Globus pallidus (tissue), 1 donor: ENCODE measurements at regions not wholly inside any gene's neighbourhood (a gene's known extent, or its start where the extent isn't known, plus 50 kb on each side); places are given as distances from the start of the nearest gene placed in this dataset.
"Not testable (repeated sequence)": the region's sequence is repeated elsewhere in the genome, so short reads cannot be mapped to it uniquely, and the experiment has no call there.

Experiments used
- DNase-seq: peaks from one replicate; pipeline ENCODE4 v3.0.0-alpha.2; 2015; ENCODE audit warnings: low spot score

GRCh38 chr20:10109641-10110040 is 74.9 kb downstream of the ANKEF1 start:
- peak; percentile 62 for DNase-seq

- no peak for DNase-seq
Observed at GRCh38 chr20:10110151-10110550, 75.4 kb downstream of the ANKEF1 start.

- DNase-seq = no peak
Observed at GRCh38 chr20:10111139-10111958, 76.6 kb downstream of the ANKEF1 start.

GRCh38 chr20:10111959-10112250 is 77.1 kb downstream of the ANKEF1 start:
- no peak for DNase-seq

GRCh38 chr20:10113746-10114145 is 79.0 kb downstream of the ANKEF1 start:
- DNase-seq = no peak

GRCh38 chr20:10114598-10114997 is 79.8 kb downstream of the ANKEF1 start:
- no peak for DNase-seq

- no peak for DNase-seq
Observed at GRCh38 chr20:10115021-10115420, 80.2 kb downstream of the ANKEF1 start.

- no peak for DNase-seq
Observed at GRCh38 chr20:10119336-10119735, 84.5 kb downstream of the ANKEF1 start.

- not testable (repeated sequence) for DNase-seq
Observed at GRCh38 chr20:10124883-10125282, 90.1 kb downstream of the ANKEF1 start.

GRCh38 chr20:10125757-10126156 is 91.0 kb downstream of the ANKEF1 start:
- no peak for DNase-seq

- DNase-seq = no peak
Observed at GRCh38 chr20:10129749-10130148, 88.9 kb upstream of the SNAP25 start.

- peak; percentile 36 for DNase-seq
Observed at GRCh38 chr20:10131732-10132345, 86.8 kb upstream of the SNAP25 start.

- no peak for DNase-seq
Observed at GRCh38 chr20:10132387-10132786, 86.2 kb upstream of the SNAP25 start.

GRCh38 chr20:10133532-10133931 is 85.1 kb upstream of the SNAP25 start:
- DNase-seq = no peak

- no peak for DNase-seq
Observed at GRCh38 chr20:10134176-10134575, 84.5 kb upstream of the SNAP25 start.

GRCh38 chr20:10135438-10135837 is 83.2 kb upstream of the SNAP25 start:
- DNase-seq = no peak

- no peak for DNase-seq
Observed at GRCh38 chr20:10137032-10137431, 81.6 kb upstream of the SNAP25 start.

GRCh38 chr20:10137533-10137932 is 81.1 kb upstream of the SNAP25 start:
- no peak for DNase-seq

- DNase-seq = no peak
Observed at GRCh38 chr20:10157549-10157948, 61.1 kb upstream of the SNAP25 start.

GRCh38 chr20:10167040-10167439 is 51.6 kb upstream of the SNAP25 start:
- DNase-seq = no peak

GRCh38 chr20:10167594-10167993 is 51.0 kb upstream of the SNAP25 start:
- no peak for DNase-seq
